ENCODE measurements at regions not wholly inside any gene's neighbourhood (a gene's known extent, or its start where the extent isn't known, plus 50 kb on each side); places are given as distances from the start of the nearest gene placed in this dataset.

- Mint-ChIP-seq H3K4me1 (ENCODE audit: low read depth, unreplicated experiment) (no peaks in the 10 kb centered on the region), H3K36me3 (ENCODE audit: insufficient read depth, unreplicated experiment) (no peaks in the 10 kb centered on the region), H3K27me3 (ENCODE audit: insufficient read depth, unreplicated experiment) (peaks cover 22% of the 10 kb centered on the region), H3K4me3 (ENCODE audit: unreplicated experiment) (no peak overlapping the region), H3K27ac (ENCODE audit: unreplicated experiment) (no peak overlapping the region), H3K9me3 (ENCODE audit: unreplicated experiment) (no peaks in the 10 kb centered on the region)
- ChIA-PET CTCF (no interaction called here), POLR2A (interaction anchor here (0.6 kb wide), 1 partner anchor 25 kb away, joined by 3 read pairs; no protein-coding TSS in a partner anchor)
- no peaks in the 10 kb centered on the region for H3K27me3 ChIP-seq (replicated peaks; ENCODE audit: control insufficient read depth, insufficient read depth, low read length)
- no peak for DNase-seq
- no peaks in the 10 kb centered on the region for H3K4me1 ChIP-seq
- TF ChIP-seq CTCF (IDR thresholded peaks at IDR 0.05; ENCODE audit: insufficient read depth in 1 of 2, low read depth in 1 of 2, low read length in 1 of 2, severe bottlenecking in 1 of 2, unreplicated experiment in 1 of 2) = no peak
- no TSS peak for BruUV-seq (replicated peaks)
- H3K4me3 ChIP-seq (ENCODE audit: low read depth, low read length) = no peak overlapping the region
- H3K36me3 ChIP-seq (ENCODE audit: control insufficient read depth, insufficient read depth, low read length) = no peaks in the 10 kb centered on the region
- intact Hi-C loops (cut with micrococcal nuclease; ENCODE audit: unreplicated experiment) = no loop called here
- H3K9me3 ChIP-seq = no peaks in the 10 kb centered on the region
Observed at GRCh38 chr12:22991250-22991844, 366.4 kb downstream of the ETNK1 start.

GRCh38 chr12:22993609-22994315 lies 368.8 kb downstream of the ETNK1 start:
- POLR2A ChIA-PET = no interaction called here

GRCh38 chr12:22994316-22994675 lies 369.3 kb downstream of the ETNK1 start:
- ChIA-PET POLR2A (no interaction called here), CTCF (no interaction called here)
- Histone ChIP-seq H3K4me3 (ENCODE audit: low read depth, low read length) (no peak overlapping the region), H3K9me3 (no peaks in the 10 kb centered on the region), H3K36me3 (ENCODE audit: control insufficient read depth, insufficient read depth, low read length) (no peaks in the 10 kb centered on the region), H3K4me1 (no peaks in the 10 kb centered on the region), H3K27me3 (replicated peaks; ENCODE audit: control insufficient read depth, insufficient read depth, low read length) (no peaks in the 10 kb centered on the region)
- no TSS peak for BruUV-seq (replicated peaks)
- H3K36me3 Mint-ChIP-seq (ENCODE audit: insufficient read depth, unreplicated experiment) = no peaks in the 10 kb centered on the region
- H3K4me1 Mint-ChIP-seq (ENCODE audit: low read depth, unreplicated experiment) = no peaks in the 10 kb centered on the region
- H3K9me3 Mint-ChIP-seq (ENCODE audit: unreplicated experiment) = no peaks in the 10 kb centered on the region
- H3K27ac Mint-ChIP-seq (ENCODE audit: unreplicated experiment) = no peak overlapping the region
- intact Hi-C loops (cut with micrococcal nuclease; ENCODE audit: unreplicated experiment) = no loop called here
- H3K4me3 Mint-ChIP-seq (ENCODE audit: unreplicated experiment) = no peak overlapping the region
- no peak for DNase-seq
- TF ChIP-seq CTCF (IDR thresholded peaks at IDR 0.05; ENCODE audit: insufficient read depth in 1 of 2, low read depth in 1 of 2, low read length in 1 of 2, severe bottlenecking in 1 of 2, unreplicated experiment in 1 of 2) = no peak
- peaks cover 22% of the 10 kb centered on the region for H3K27me3 Mint-ChIP-seq (ENCODE audit: insufficient read depth, unreplicated experiment)

More at GRCh38 chr12:22993609-22994315, 368.8 kb downstream of the ETNK1 start:
- no TSS peak for BruUV-seq (replicated peaks)
- Histone ChIP-seq H3K4me3 (ENCODE audit: low read depth, low read length) (no peak overlapping the region), H3K27me3 (replicated peaks; ENCODE audit: control insufficient read depth, insufficient read depth, low read length) (no peaks in the 10 kb centered on the region), H3K9me3 (no peaks in the 10 kb centered on the region), H3K4me1 (no peaks in the 10 kb centered on the region), H3K36me3 (ENCODE audit: control insufficient read depth, insufficient read depth, low read length) (no peaks in the 10 kb centered on the region)
- Mint-ChIP-seq H3K36me3 (ENCODE audit: insufficient read depth, unreplicated experiment) (no peaks in the 10 kb centered on the region), H3K4me1 (ENCODE audit: low read depth, unreplicated experiment) (no peaks in the 10 kb centered on the region), H3K9me3 (ENCODE audit: unreplicated experiment) (no peaks in the 10 kb centered on the region), H3K4me3 (ENCODE audit: unreplicated experiment) (no peak overlapping the region), H3K27me3 (ENCODE audit: insufficient read depth, unreplicated experiment) (peaks cover 19% of the 10 kb centered on the region), H3K27ac (ENCODE audit: unreplicated experiment) (no peak overlapping the region)
- DNase-seq = no peak
- intact Hi-C loops (cut with micrococcal nuclease; ENCODE audit: unreplicated experiment) = no loop called here
- no peak for TF ChIP-seq CTCF (IDR thresholded peaks at IDR 0.05; ENCODE audit: insufficient read depth in 1 of 2, low read depth in 1 of 2, low read length in 1 of 2, severe bottlenecking in 1 of 2, unreplicated experiment in 1 of 2)
- CTCF ChIA-PET = no interaction called here

Measured in Caco-2 (cell line).